AG10803 (cell line): ENCODE measurements at regions not wholly inside any gene's neighbourhood (a gene's known extent, or its start where the extent isn't known, plus 50 kb on each side); places are given as distances from the start of the nearest gene placed in this dataset.

Experiments
- DNase-seq: peaks from one replicate; pipeline ENCODE4 v3.0.0; 2010; ENCODE audit warnings: low read depth
- H3K4me3 ChIP-seq: 2 replicates; pipeline ENCODE4 v1.5.1; 2011; ENCODE audit warnings: mild to moderate bottlenecking, low read length, control low read depth
- TF ChIP-seq, protein P1 (sequence below): conservative IDR thresholded peaks from 2 replicates; pipeline ENCODE4 v1.5.1; 2011; ENCODE audit warnings: mild to moderate bottlenecking, low read length, control low read depth, inconsistent platforms

DNA sequence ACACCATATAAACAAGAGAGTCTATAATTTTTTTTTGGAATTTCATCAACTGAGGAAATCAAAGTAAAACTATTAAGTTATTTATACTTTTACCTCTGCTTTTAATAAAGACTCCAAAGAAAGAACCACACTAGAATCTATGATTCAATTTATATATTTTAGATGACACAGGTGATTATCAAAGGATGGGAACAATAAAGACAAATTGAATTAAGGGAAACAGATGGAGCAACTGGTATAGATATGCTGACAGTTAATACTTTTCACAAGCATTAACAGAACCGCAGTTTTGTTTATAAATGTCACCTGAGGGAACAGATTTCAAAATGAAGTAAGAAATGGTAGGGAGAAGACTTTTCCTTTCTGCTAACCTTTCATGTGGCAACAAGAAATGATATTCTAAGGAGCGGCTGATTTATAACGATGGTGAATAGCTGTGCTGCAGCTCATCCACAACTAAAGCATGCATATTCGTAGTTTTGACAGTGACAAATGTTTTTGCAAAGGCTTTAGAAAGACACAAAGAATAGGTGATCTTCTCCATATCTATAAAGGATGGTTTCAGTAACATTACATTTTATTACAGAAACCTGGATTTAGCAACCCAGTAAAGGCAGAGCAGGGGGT is 1502.9 kb upstream of the RAG2 start:
- no peak for DNase-seq
- no peak overlapping the region for H3K4me3 ChIP-seq
- TF ChIP-seq, protein P1, sequence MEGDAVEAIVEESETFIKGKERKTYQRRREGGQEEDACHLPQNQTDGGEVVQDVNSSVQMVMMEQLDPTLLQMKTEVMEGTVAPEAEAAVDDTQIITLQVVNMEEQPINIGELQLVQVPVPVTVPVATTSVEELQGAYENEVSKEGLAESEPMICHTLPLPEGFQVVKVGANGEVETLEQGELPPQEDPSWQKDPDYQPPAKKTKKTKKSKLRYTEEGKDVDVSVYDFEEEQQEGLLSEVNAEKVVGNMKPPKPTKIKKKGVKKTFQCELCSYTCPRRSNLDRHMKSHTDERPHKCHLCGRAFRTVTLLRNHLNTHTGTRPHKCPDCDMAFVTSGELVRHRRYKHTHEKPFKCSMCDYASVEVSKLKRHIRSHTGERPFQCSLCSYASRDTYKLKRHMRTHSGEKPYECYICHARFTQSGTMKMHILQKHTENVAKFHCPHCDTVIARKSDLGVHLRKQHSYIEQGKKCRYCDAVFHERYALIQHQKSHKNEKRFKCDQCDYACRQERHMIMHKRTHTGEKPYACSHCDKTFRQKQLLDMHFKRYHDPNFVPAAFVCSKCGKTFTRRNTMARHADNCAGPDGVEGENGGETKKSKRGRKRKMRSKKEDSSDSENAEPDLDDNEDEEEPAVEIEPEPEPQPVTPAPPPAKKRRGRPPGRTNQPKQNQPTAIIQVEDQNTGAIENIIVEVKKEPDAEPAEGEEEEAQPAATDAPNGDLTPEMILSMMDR, result no peak

DNA sequence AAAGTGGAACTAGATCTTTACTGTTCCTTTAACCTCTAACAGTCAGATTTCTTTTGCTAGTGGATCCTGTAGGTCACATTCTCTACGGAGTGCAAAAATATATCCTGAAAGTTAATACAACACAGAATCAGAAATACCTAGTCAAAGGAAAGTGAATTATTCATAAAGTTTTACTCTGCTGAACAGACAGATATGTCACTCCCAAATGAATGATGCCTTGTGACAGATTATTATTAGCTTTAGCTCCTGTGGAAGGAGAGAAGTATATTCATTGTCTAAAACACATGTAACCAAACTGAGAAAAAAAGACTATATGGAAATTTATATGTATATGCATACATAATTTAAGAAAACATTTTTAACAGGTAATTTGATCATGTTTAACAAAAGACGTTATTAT is 1497.2 kb upstream of the RAG2 start:
- no peak for DNase-seq
- H3K4me3 ChIP-seq, result no peak overlapping the region
- TF ChIP-seq, protein P1, result no peak

DNA sequence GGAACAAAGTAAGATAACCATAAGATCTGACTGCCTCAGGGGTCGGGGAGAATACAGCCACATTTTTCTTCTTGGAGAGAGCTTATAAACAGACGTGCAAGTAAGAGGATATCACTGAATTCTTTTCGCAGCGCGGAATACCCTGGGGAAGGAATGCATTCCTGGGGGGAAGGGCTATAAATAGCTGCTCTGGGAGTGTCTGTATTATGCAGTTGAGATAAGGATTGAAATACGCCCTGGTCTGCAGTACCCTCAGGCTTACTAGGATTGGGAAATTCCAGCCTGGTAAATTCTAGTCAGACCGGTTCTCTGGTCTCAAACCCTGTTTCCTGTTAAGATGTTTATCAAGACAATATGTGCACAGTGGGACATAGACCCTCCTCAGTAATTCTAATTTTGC is 1491.7 kb upstream of the RAG2 start:
- DNase-seq, result no peak
- TF ChIP-seq, protein P1, result no peak

DNA sequence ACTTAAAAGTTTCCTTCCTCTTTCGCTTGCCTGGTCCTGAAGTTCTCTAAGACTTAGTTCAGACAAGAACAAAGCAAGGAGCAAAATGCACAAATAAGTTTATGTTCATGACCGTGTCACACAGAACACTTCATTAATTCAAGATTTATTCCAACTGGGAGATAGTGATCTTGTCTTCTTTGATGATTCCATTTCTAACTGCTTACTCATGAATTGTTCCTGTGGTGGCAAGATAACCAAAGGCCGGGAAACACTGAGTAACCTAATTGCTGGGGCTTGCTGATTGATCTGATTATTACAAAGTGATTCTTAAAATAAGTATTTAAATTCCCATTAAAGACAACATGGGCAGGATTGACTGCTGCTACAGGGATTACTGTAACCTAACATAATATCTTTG is 1462.9 kb upstream of the RAG2 start:
- no peak for DNase-seq
- TF ChIP-seq, protein P1, result no peak
- H3K4me3 ChIP-seq, result no peak overlapping the region

More for the DNA sequence above, 1491.7 kb upstream of the RAG2 start:
- no peak overlapping the region for H3K4me3 ChIP-seq

DNA sequence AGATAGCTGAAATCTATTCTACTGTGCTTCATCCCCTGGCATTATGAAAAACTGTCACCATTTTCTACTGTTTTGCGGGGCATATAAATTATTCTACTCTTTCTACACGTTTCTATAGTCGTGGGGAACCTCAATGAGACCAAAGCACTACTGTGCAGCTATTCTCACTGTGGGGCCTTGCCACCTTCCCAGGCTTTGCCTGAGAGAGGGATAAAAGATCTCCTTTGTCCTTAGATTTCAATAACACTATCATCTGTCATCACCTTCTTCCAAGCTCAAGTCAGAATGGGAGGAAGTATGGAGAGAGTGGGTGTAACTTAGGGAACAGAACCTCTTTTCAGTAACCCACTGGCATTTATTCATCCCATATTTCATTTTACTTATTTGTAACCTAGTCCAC is 1462.1 kb upstream of the RAG2 start:
- no peak for DNase-seq
- TF ChIP-seq, protein P1, result no peak

DNA sequence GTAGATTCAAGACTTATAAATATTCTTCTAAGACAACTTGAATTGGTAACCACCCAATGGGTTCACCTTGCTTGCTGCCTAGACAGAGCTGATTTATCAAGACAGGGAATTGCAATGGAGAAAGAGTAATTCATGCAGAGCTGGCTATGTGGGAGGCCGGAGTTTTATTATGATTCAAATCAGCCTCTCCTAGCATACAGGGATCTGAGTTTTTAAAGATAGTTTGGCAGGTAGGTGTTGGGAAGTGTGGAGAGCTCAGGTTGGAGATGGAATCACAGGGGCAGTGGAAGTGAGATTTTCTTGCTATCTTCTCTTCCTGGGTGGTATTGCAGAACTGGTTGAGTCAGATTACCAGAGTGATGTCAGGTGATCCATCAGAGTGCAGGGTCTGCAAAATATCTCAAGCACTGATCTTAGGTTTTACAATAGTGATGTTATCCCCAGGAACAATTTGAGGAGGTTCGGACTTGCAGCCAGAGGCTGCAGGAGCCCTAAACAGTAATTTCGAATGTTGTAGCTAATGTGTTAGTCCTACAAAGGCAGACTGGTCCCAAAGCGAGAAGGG is 1448.6 kb upstream of the RAG2 start:
- no peak for DNase-seq
- TF ChIP-seq, protein P1, result no peak
- H3K4me3 ChIP-seq, result no peak overlapping the region

More for the DNA sequence above, 1462.1 kb upstream of the RAG2 start:
- H3K4me3 ChIP-seq, result no peak overlapping the region

DNA sequence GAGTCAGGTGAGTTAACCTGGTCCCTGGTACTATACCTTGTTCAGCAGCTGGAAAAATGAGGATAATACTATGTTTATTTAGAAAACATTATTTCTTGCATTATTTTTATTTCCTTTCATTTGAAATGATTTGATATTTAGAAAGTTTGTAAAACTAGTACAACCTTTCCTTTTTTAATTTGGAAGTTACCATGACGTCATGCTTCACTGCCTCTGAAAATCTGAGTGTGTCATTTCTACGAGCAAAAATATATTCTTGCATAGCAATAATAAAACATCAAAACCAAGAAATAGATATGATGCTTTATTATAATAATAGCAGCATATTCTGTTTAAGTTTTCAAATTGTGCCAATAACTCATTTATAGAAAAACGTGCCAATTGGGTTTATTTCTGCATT is 1445.0 kb upstream of the RAG2 start:
- TF ChIP-seq, protein P1, result no peak
- no peak for DNase-seq
- no peak overlapping the region for H3K4me3 ChIP-seq
